ENCODE measurements at regions not wholly inside any gene's neighbourhood (a gene's known extent, or its start where the extent isn't known, plus 50 kb on each side); places are given as distances from the start of the nearest gene placed in this dataset.

DNA sequence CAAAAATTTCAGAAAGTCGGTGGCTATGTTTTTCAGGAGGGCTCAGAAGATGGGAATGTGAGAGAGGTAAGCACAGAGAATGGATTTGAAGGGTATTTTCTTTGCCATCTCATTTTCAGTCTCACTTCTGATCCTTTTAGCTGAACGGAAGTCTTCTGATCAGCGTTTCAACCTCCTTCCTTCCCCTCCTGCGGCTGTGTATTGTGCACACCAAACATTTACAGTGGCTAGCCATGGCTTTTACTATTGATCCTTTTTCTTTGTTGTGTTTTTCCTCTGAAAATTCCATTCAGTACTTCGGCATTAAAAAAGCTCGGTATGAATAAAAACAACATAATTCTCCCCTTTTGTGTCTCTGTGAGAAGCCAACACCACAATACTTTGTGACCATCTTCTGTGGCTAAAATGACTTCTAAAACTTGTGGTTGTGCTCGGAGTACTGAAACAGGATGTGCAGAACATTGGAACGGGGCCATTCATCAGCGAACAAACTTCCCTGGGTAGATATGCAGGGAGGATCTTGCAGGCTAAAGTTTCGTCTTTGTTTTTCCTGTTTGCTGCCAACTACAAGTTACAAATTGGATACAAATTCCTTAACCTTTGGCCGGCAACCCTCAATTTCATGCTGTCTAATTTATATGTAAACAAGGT lies 260.8 kb upstream of the FAM98A start:
- H3K27ac ChIP-seq: peak overlapping the region in 1 of 21 experiments; percentile 38
- no peak overlapping the region for H3K4me3 ChIP-seq

DNA sequence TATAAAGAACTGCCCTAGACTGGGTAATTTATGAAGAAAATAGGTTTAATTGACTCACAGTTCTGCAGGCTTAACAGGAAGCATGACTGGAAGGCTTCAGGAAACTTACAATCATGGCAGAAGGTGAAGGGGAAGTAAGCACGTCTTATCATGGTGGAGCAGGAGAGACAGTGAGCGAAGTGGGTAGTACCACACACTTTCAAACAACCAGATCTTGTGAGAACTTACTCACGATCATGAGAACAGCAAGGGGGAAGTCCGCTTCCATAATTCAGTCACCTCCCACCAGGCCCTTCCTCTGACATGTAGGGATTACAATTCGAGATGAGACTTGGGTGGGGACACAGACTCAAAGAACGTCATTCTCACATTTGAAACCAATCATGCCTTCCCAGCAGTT lies 260.1 kb upstream of the FAM98A start:
- Histone ChIP-seq H3K4me3 (no peak overlapping the region), H3K27ac (peak overlapping the region in 1 of 21 experiments; percentile 38)

DNA sequence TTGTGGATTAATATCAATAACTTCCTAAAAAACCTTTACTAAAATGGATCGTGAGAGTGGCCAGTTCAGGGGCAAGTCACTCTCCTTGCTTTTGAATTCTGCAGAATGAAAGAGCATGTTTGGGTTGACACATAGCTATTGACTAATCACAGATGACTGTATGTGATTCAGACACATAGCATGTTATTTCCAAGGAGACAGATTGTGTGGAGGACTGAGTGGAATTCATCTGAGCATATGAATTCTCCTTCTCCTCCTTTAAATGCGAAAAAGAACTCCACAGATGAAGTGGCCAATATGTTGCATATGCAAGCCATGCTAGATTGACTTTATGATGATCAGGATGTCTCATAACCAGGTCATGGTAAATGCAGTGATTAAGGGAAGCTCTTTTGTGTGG lies 249.4 kb upstream of the FAM98A start:
- H3K4me3 ChIP-seq: no peak overlapping the region
- no peak overlapping the region for H3K27ac ChIP-seq

DNA sequence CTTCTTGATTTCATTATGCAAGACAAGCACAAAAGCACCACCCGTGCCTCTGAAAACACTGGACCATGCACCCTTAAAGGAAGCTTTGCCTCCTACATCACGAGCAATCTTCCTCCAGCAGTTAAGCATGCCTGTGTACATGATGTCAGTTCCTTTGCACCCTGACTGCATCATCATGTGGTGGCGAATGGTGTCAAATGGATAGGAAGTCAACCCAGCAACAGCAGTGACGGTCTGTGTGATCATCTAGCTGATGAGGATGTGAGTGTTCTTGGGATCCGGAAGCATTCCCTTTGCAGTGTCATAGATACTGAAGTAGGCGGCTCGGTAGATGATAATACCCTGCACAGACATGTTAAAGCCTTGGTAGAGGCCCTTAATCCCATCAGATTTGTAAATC lies 240.7 kb upstream of the FAM98A start:
- Histone ChIP-seq H3K4me3 (no peak overlapping the region), H3K27ac (no peak overlapping the region)

DNA sequence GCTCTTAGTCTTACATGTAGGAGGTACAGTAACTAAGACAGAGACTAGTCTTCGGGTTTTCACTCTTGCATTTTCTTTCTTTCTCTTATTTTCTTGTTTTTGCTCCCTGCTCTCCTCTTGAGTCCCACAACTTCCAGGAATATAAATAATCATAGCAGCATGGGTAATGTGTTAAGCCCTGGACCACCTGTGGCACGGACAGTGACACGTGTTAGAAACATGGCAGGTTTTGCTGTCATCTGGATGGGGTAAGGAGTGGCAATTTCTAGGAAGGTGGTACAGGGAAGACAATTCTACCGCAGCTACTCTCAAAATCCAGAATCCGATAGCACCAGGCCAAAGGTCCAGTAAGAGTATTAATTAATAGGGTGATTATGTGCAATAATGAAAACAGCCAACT lies 237.5 kb upstream of the FAM98A start:
- no peak overlapping the region for H3K27ac ChIP-seq
- H3K4me3 ChIP-seq: no peak overlapping the region

DNA sequence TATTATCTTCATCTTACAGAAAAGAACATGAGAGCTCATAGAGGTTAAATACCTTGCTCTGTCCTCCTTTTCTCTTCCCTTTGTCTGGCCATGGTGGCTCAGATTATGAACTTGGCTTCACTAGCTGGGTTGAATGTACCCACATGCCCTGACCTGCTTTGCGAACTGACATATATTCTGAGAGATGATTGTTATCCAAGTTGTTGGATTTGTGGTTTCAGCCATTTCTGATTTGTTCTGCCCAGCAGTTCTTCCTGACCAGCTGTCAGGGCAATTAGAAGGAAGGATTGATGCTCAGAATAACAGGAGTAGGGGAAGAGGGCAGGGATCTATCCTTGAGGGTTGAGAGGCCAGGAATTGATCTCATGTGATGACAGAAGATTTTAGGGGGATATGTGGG lies 236.8 kb upstream of the FAM98A start:
- Histone ChIP-seq H3K27ac (no peak overlapping the region), H3K4me3 (no peak overlapping the region)

DNA sequence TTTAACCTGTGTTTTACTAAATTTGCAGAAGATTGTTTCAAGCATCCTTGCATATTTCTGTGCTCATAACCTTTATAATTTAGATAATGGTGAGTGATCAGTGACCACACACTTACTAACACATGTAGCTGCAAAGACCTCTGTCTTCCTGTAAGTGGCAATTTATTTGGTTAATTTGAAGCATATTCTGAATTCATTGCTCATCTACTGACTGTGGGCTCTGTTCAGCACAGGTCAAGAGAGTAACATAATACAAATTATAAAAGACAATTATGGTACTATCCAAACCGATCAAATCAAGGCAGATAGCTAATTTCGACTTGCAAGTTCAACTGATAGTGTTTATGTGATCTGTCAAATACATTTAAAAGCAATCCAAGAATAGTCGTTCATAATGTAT lies 223.9 kb upstream of the FAM98A start:
- Histone ChIP-seq H3K4me3 (no peak overlapping the region), H3K27ac (no peak overlapping the region)

DNA sequence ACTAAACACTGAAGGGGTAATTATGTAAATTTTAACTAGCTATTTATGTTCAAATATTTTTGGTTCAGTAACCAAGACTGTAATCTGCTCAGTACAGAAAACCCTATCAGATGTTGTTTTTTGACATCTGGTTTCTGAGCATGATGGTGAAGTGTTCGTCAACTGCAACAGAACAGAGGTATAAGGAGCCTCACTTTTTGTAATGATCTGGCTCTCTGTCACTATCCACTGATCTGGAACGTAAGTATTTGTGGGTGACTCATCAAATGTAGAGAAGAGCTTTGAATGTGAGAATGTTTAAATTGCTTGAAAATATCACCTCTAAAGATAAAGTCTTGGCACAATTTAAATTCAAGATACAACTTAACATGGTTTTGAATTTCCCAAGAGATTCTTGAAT lies 213.6 kb upstream of the FAM98A start:
- Histone ChIP-seq H3K27ac (no peak overlapping the region), H3K4me3 (no peak overlapping the region)

DNA sequence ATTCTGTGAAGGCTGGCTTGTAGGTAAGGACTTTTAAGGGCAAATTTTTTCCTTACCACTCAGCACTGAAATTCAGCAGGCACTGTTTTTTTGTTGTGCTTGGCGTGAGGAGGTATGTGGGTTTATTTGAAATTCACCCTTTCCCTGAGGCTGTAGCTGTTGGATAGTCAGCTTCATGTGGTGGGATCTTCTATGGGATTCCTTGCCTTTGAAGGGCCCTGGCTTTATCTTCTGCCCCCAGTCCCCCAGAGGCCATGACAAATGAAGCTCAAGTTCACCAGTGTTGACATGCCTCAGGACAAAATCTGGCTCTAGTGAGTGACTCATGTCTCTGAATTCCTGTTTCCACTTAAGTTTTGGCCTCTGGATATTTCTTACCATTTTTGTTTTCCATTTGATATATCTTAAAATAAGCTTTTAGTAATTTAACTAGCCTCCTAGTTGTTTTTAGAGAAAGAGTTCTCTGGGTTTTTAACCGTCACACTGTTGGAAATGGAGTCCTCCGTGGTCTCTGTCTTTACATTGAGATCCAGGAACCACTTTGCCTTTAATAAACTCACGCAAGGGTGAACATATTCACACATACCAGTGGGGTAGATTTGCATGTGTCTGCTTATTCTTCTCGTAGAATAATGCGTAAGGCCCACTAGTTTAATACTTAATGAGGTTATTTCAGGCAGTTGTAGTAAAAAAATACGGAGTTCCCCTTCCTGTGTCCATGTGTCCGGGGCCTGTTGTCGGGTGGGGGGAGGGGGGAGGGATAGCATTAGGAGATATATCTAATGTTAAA lies 211.1 kb upstream of the FAM98A start:
- H3K27ac ChIP-seq: peak overlapping the region in 2 of 21 experiments; percentile 16 to 62

DNA sequence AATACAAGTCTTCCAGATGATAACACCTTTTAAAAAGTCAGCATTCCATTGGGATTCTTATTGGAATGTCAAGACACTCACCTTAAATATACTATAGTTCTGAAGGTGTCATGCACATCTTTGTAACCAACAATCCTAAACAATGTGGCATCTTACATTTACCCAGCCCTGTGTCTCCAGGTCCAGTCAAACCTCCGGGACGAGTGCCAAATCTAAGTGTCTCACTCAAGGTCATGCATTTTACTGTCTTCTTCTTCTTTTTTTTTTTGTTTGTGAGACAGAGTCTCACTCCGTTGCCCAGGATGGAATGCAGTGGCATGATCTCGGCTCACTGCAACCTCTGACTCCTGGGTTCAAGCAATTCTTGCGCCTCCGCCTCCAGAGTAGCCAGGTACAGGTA lies 206.9 kb upstream of the FAM98A start:
- no peak overlapping the region for H3K4me3 ChIP-seq
- H3K27ac ChIP-seq: no peak overlapping the region

More for the DNA sequence above, 211.1 kb upstream of the FAM98A start:
- no peak overlapping the region for H3K4me3 ChIP-seq

DNA sequence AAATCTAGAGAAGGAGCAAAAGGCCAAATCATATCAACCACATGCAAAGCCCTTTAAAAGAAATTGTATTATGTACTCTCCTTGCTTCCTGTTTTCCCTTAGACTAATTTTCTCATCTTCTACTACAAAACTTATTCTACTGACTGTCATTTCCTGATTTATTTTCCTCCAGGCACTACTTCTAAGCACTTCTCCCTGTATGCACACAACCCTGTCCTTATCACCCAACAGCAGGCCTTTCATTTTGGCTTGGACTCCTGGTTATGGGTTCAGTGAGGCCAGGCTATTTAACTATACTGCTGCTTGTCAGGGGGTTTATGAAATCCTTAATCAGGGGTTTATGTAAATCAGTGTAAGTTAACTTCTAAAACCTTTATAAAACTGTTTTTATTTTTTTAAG lies 205.1 kb upstream of the FAM98A start:
- Histone ChIP-seq H3K4me3 (no peak overlapping the region), H3K27ac (no peak overlapping the region)

DNA sequence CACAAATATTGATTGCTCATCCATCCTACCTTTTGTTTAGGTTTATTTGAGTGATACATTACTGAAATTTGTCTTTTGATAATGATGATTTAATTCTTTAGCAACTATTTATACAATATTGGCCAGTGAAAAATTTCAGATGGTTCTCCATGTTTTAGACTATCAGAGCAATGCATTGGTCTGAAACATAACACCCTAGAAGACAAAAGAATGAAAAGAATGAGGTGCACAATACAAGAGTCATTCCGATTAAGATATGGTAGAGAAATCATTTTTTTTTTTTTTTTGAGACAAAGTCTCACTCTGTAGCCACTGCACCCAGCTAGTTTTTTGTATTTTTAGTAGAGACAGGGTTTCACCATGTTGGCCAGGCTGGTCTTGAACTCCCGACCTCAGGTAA lies 197.4 kb upstream of the FAM98A start:
- H3K27ac ChIP-seq: no peak overlapping the region
- H3K4me3 ChIP-seq: no peak overlapping the region

DNA sequence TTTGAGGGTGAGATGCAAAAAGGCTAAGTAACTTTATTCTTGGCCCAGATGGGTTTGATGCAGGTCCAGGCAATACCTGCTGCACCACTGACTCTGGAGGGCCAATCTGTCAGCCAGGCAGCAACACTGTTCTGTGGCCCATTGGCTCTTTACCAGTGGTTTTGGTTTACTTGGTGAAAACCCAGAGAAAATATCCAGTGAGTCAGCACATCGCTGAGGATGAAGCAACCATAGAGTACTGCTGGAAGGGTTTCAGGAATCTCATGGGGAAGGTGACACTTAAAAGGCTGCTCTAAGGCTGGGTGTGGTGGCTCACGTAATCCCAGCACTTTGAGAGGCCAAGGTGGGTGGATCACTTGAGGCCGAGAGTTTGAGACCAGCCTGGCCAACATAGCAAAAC lies 192.5 kb upstream of the FAM98A start:
- no peak overlapping the region for H3K4me3 ChIP-seq
- no peak overlapping the region for H3K27ac ChIP-seq

DNA sequence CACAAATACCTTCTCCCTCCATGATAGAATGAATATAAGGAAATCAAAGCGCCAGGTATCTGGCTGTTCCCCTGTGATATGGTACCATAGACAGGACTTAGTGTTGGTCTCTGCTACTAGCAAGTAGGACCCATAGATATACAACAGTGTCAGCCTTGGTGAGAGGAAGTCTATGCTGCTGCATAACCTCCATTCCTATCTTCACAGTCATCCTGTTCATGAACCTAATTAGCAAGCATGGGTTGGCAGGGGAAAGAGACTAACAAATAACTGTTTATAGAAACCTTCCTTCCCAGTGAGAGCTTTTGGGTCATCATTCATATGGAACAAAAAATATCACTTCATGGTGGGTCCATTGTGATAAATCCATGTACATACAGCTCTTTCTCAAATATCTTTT lies 188.9 kb upstream of the FAM98A start:
- H3K4me3 ChIP-seq: no peak overlapping the region
- no peak overlapping the region for H3K27ac ChIP-seq

DNA sequence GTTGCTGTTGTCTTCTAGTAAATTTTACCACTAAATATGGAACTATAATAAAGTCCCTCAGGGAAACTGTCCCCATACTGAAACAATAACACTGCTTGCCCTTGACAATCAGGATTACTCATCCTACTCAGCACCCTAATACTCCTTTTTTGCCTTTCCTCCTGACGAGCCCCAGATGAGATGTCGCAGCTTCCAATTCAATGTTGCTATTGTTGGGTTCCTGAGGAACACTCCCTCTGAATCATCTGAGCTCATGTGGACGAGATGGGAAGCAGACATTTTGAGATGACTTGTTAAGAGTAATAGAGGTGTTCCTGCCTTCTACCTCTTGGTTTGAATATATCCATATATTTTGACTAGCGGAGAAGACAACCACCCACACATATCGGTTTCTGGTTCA lies 187.8 kb upstream of the FAM98A start:
- Histone ChIP-seq H3K27ac (no peak overlapping the region), H3K4me3 (no peak overlapping the region)

DNA sequence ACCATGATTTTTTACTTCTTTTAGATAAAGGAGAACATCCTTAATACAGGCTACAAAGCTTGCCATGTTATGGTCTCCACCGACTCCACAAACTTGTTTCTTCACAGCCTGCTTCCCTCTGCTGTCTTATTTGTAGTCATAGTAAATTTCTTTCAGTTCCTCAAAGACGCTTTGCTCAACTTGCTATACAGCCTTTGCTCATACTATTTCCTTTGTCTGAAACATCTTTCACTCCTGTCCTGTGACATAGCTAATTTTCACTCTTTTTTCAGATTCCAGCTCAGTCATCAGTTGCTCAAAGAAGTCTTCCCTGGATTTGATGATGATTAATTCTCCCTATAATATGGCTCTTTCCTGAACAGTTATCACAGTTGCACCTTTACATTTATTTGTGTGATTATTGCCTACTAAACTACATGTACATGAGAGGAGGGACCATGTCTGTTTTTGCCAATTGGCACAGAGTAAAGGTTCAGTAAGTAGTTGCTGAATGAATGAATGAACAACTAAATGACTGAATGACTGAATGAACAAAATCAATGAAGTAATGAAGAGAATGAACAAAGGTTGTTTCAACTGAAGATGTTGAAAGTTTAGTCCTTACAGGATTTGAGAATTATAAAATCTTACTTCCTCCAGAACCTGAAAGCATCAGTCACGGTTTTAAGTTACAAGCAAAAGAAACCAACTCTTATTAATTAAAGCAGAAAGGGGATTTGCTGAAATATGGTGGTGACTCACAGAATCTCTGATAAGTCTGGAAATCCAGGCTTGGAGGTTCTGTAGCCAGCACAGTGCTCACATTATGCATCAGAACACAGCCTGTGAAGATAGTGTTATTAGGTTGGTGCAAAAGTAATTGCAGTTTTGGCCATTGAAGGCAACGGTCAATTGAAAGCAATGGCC lies 186.4 kb upstream of the FAM98A start:
- H3K4me3 ChIP-seq: no peak overlapping the region
- H3K27ac ChIP-seq: no peak overlapping the region

DNA sequence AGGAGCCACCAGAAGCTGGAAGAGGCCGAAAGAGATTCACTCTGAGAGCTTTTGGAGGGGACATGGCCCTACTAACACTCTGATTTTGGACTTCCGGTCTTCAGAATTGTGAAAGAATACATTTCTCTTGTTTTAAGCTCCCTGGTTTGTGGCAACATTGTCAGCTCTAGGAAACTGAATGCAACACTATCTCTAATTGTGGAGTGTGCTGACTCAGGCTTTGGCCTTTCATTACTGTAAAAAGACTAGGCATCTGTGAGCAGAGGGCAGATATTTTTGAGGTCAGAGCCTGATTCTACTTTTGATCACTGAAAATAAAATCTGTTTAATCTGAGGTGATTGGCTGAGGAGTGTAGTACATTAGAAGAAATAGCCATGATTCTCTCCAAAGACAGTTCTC lies 185.4 kb upstream of the FAM98A start:
- Histone ChIP-seq H3K4me3 (no peak overlapping the region), H3K27ac (no peak overlapping the region)

DNA sequence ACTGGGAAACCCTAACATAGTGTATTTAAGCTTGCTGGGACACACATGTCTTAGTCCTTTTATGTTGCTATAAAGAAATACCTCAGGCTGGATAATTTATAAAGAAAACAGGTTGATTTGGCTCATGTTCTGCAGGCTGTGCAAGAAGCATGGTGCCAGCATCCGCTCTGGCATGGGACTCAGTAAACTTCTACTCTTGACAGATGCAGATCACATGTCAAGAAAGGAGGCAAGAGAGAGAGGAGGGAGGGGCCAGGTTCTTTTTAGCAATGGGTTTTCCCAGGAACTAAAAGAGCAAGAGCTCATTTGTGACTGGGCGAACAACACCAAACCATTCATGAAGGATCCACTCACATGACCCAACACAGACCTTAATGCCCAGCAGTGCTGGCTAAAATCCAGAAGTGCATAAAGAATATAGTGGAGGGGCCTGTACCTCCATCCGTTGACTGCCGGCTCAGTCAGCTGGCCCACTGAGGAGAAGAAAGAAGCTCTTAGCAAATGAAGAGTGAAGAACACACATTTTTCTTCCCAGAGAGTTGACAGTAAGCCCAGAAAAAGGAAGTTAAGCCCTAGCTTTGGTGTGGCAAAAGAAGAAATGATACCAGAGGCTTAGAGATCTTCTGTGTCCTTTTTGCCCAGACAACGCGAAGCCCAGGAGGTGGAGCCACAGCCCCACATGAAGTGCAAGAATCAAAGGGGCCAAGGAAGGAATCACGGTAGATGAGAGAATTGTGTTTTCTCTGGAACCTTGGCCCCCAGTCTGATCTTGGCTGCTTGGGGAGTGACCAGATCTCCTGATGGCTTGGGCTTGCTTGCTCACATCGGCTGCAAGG lies 183.5 kb upstream of the FAM98A start:
- no peak overlapping the region for H3K27ac ChIP-seq

DNA sequence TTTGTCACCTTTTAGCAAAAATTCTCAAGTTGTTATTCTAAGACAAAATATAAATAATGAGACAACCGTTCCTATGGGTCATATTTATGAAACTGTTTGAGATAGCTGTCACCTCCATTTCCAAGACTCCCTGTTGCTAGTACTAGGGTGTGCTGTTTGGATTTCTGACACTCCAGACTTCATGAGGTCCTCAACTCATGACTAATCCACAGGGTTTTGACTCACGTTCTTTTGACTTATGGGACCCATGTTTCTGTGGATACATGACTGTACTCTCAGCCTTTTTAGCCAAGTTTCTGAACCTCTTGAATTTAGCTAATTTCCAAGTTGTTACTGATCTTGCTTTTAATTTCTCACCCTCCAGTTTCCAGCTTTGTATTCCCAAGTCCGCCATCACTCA lies 178.7 kb upstream of the FAM98A start:
- no peak overlapping the region for H3K27ac ChIP-seq
- H3K4me3 ChIP-seq: no peak overlapping the region

More for the DNA sequence above, 183.5 kb upstream of the FAM98A start:
- H3K4me3 ChIP-seq: no peak overlapping the region

DNA sequence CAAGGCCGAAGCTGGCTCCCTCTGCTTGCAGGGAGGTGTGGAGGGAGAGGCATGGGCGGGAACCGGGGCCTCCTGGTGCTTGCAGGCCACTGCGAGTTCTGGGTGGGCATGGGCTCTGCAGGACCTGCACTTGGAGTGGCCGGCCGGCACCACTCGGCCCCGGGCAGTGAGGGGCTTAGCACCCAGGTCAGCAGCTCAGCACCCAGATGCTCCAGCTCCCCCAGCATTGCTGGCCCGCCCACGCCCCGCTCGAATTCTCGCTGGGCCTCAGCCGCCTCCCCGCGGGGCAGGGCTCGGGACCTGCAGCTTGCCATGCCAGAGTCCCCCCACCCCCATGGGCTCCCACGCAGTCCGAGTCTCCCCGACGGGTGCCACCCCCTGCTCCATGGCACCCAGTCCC lies 176.2 kb upstream of the FAM98A start:
- H3K4me3 ChIP-seq: no peak overlapping the region
- H3K27ac ChIP-seq: no peak overlapping the region

Data from skin epidermis (tissue), 12 donors.